Breast epithelium (tissue), 4 donors: ENCODE measurements at regions not wholly inside any gene's neighbourhood (a gene's known extent, or its start where the extent isn't known, plus 50 kb on each side); places are given as distances from the start of the nearest gene placed in this dataset.

Experiments used
- DNase-seq, 2 donors: peaks; one replicate each; pipeline ENCODE4 v3.0.0-alpha.2; 2019; ENCODE audit warnings: low spot score in 2 of 2
- H3K27ac ChIP-seq, 2 donors: fragments of 200-600 bp; sonication (generic) in 1 of 2; one replicate each; pipeline ENCODE4 v1.5.1; 2016 to 2019; ENCODE audit warnings: mild to moderate bottlenecking in 1 of 2
- H3K27me3 ChIP-seq, 2 donors: fragments of 200-600 bp; sonication (generic) in 1 of 2; one replicate each; pipeline versions ENCODE4 v1.5.1 to v1.6.0; 2017 to 2019; ENCODE audit warnings: control low read depth in 1 of 2, mild to moderate bottlenecking in 1 of 2
- H3K36me3 ChIP-seq: fragments of 200-600 bp; one replicate; pipeline ENCODE4 v1.5.1; 2019
- H3K4me1 ChIP-seq, 2 donors: fragments of 200-600 bp; sonication (generic); one replicate each; pipeline ENCODE4 v1.5.1; 2016 to 2019; ENCODE audit warnings: control low read depth in 1 of 2
- H3K4me3 ChIP-seq, 3 donors: fragments of 200-600 bp; sonication (generic); 1 replicate in 2 of 3; 2 replicates in 1 of 3; pipeline ENCODE4 v1.5.1; 2016 to 2019; ENCODE audit warnings: mild to moderate bottlenecking in 3 of 3, moderate library complexity in 2 of 3
- H3K9me3 ChIP-seq, 2 donors: fragments of 200-600 bp; sonication (generic) in 1 of 2; one replicate each; pipeline ENCODE4 v1.5.1; 2016 to 2019; ENCODE audit warnings: control low read depth in 1 of 2
- POLR2A ChIP-seq: fragments of 450-650 bp; IDR thresholded peaks from one replicate; pipeline ENCODE4 v1.6.1; 2016; ENCODE audit warnings: antibody characterized with exemption, mild to moderate bottlenecking, moderate library complexity
- POLR2AphosphoS5 ChIP-seq, 3 donors: sonication (generic); formaldehyde crosslinking; IDR thresholded peaks; one replicate each; pipeline ENCODE4 v1.6.1; 2017; ENCODE audit warnings: antibody characterized with exemption in 3 of 3
- intact Hi-C: fragments of 100-400 bp; cut with DNase I; formaldehyde crosslinking; loops from one replicate; pipeline ENCODE4 v1.15.1; 2023; ENCODE audit warnings: low total_unique reads
- TF ChIP-seq, protein P1 (sequence below), 3 donors: fragments of 450-650 bp; IDR thresholded peaks; one replicate each; pipeline ENCODE4 v1.5.1; 2016 to 2017; ENCODE audit warnings: antibody characterized with exemption in 3 of 3, mild to moderate bottlenecking in 3 of 3, moderate library complexity in 3 of 3

DNA sequence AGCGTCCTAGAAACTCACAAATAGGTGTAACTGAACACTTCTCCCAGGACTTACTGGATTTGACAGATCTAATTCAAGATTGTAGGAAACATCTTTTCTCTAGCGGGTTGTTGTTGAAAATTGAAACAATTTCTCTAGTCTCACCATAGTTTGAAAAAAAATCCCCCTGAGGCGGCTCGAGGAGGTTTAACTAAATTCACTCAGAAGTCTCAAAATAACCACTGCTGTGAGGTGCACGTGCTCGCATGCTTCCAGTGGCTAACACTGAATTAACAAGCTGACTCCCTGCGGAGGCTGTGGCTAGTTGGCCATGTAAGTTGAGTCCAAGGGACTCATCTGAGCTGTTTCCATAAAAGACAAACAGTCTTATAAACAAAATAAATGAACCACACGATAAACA lies 503.9 kb downstream of the OCA2 start:
- H3K4me3 ChIP-seq: no peak overlapping the region
- peaks cover 0 to 4% of the 10 kb centered on the region in 2 donors for H3K27me3 ChIP-seq
- H3K27ac ChIP-seq: no peak overlapping the region
- TF ChIP-seq, protein P1, sequence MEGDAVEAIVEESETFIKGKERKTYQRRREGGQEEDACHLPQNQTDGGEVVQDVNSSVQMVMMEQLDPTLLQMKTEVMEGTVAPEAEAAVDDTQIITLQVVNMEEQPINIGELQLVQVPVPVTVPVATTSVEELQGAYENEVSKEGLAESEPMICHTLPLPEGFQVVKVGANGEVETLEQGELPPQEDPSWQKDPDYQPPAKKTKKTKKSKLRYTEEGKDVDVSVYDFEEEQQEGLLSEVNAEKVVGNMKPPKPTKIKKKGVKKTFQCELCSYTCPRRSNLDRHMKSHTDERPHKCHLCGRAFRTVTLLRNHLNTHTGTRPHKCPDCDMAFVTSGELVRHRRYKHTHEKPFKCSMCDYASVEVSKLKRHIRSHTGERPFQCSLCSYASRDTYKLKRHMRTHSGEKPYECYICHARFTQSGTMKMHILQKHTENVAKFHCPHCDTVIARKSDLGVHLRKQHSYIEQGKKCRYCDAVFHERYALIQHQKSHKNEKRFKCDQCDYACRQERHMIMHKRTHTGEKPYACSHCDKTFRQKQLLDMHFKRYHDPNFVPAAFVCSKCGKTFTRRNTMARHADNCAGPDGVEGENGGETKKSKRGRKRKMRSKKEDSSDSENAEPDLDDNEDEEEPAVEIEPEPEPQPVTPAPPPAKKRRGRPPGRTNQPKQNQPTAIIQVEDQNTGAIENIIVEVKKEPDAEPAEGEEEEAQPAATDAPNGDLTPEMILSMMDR (IDR thresholded peaks at IDR 0.05): no peak
- TF ChIP-seq POLR2AphosphoS5 (IDR thresholded peaks at IDR 0.05) (no peak), POLR2A (no peak)
- intact Hi-C loops: no loop called here
- no peaks in the 10 kb centered on the region for H3K36me3 ChIP-seq
- no peak for DNase-seq
- no peaks in the 10 kb centered on the region for H3K4me1 ChIP-seq
- no peaks in the 10 kb centered on the region for H3K9me3 ChIP-seq

DNA sequence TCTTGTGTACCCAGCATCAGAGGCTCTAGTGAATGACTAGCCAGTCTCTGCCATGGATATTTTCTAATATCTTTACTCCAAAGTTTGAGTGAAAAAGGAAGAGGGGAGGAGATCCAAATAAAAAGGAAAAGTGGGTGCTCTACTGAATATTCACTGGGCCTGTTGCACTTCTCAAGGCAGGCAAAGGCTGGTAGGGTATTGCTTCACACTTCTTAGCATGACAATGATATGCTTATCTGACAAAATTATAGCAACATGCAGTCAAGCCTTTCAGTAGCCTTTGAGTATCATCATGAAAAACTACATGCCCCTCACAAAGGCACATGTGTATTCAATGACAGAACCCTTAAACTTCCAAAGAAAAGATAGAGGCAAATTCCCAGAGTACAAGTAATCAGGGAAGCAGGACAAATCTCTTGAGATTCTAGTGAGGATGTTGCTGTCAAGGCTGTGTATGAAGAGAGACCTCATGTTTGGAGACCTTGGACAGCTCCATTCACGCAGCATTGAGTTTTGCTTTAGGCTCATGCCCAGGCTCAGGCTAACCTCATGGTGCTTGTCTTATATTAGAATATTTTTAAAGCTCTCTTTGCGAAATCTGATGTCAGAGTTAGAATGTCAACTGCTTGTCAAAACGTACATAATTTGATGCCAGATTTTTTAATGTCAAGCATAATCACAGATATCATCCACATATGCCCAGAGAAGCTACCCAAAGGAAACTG lies 506.9 kb downstream of the OCA2 start:
- intact Hi-C loops: no loop called here
- Histone ChIP-seq H3K9me3 (no peaks in the 10 kb centered on the region), H3K4me1 (no peaks in the 10 kb centered on the region), H3K27me3 (peaks cover 0 to 4% of the 10 kb centered on the region in 2 donors), H3K27ac (no peak overlapping the region), H3K36me3 (no peaks in the 10 kb centered on the region), H3K4me3 (no peak overlapping the region)
- TF ChIP-seq, protein P1 (IDR thresholded peaks at IDR 0.05): no peak
- TF ChIP-seq POLR2A: no peak
- TF ChIP-seq POLR2AphosphoS5 (IDR thresholded peaks at IDR 0.05): no peak
- DNase-seq: no peak
